HCT116 (cell line): ENCODE measurements at regions not wholly inside any gene's neighbourhood (a gene's known extent, or its start where the extent isn't known, plus 50 kb on each side); places are given as distances from the start of the nearest gene placed in this dataset.

Experiments used
- ATAC-seq: fragments of 200-7000 bp; cut with Tn5 transposase; 2 replicates; pipeline ENCODE4 v1.9.1; 2020; ENCODE audit warnings: mild to moderate bottlenecking, moderate library complexity
- BruUV-seq: library from RNA; stranded (reverse); fragments of 400-500 nt; replicated peaks from 2 replicates; lab custom pipeline; 2021; lab: Mats Ljungman, UMichigan
- CTCF ChIA-PET: fragments of 300-600 bp; sonication (Branson Sonifier 250); formaldehyde crosslinking; loops from one replicate; lab custom pipeline; 2021; ENCODE audit warnings: antibody characterized with exemption; lab: Charles Lee
- POLR2A ChIA-PET: fragments of 300-600, 350-600 bp; sonication (Branson Sonifier 250); formaldehyde crosslinking; loops from one replicate; lab custom pipeline; 2021; ENCODE audit warnings: antibody characterized with exemption; lab: Charles Lee
- RAD21 ChIA-PET, 2 experiments: fragments of 300-600 bp; sonication (Branson Sonifier 250); formaldehyde crosslinking; loops; one replicate each; lab custom pipeline; 2023; ENCODE audit warnings: low total read pairs in 2 of 2; ENCODE audit not compliant: uncharacterized antibody in 2 of 2, unreplicated experiment in 2 of 2, low non-redundant PET in 1 of 2; lab: Charles Lee
- DNase-seq: peaks from one replicate; pipeline ENCODE4 v3.0.0-alpha.2; 2010; ENCODE audit warnings: low read depth, low spot score
- H2AFZ ChIP-seq: fragments of 200-600 bp; shearing (Covaris generic), sonication (generic); 2 replicates; pipeline ENCODE4 v1.6.1; 2017; ENCODE audit warnings: low read depth, mixed run types, mixed read lengths, antibody characterized with exemption, low read length; ENCODE audit not compliant: poor library complexity, severe bottlenecking
- H3K27ac ChIP-seq: 2 replicates; pipeline ENCODE4 v1.5.1; 2012; ENCODE audit warnings: low read depth, low read length
- H3K27me3 ChIP-seq: fragments of 200-600 bp; sonication (generic); 2 replicates; pipeline ENCODE4 v1.6.1; 2016; ENCODE audit warnings: mixed run types, low read length, mixed read lengths; ENCODE audit not compliant: insufficient read depth
- H3K36me3 ChIP-seq, 2 experiments: fragments of 200-500 bp in 1 of 2; fragments of 200-600 bp in 1 of 2; sonication (Bioruptor generic) in 1 of 2; sonication (generic) in 1 of 2; 2 replicates each; pipeline versions ENCODE4 v1.5.1 to v1.6.1; 2014 to 2016; ENCODE audit warnings: low read length in 2 of 2, inconsistent platforms in 1 of 2, mixed read lengths in 1 of 2, mixed run types in 1 of 2; ENCODE audit not compliant: insufficient read depth in 2 of 2, control insufficient read depth in 1 of 2
- H3K4me1 ChIP-seq, 2 experiments: fragments of 200-600 bp in 1 of 2; sonication (generic) in 1 of 2; 2 replicates each; pipeline versions ENCODE4 v1.5.1 to v1.6.1; 2012 to 2017; ENCODE audit warnings: low read length in 2 of 2, inconsistent platforms in 1 of 2, mild to moderate bottlenecking in 1 of 2, mixed read lengths in 1 of 2, mixed run types in 1 of 2, moderate library complexity in 1 of 2; ENCODE audit not compliant: insufficient read depth in 2 of 2, control insufficient read depth in 1 of 2
- H3K4me2 ChIP-seq: fragments of 200-600 bp; sonication (generic); 2 replicates; pipeline ENCODE4 v1.6.1; 2017; ENCODE audit warnings: mixed run types, low read length, mixed read lengths
- H3K4me3 ChIP-seq, 2 experiments: fragments of 200-600 bp in 1 of 2; sonication (generic) in 1 of 2; replicated peaks in 1 of 2; 2 replicates each; pipeline ENCODE4 v1.5.1; 2011 to 2016; ENCODE audit warnings: low read length in 2 of 2, control low read depth in 1 of 2, low read depth in 1 of 2, mild to moderate bottlenecking in 1 of 2, mixed read lengths in 1 of 2, mixed run types in 1 of 2
- H3K79me2 ChIP-seq: fragments of 200-600 bp; sonication (generic); 2 replicates; pipeline ENCODE4 v1.6.1; 2017; ENCODE audit warnings: mild to moderate bottlenecking, mixed run types, low read length, moderate library complexity, mixed read lengths; ENCODE audit not compliant: insufficient read depth
- H3K9ac ChIP-seq: fragments of 200-600 bp; sonication (generic); 2 replicates; pipeline ENCODE4 v1.6.1; 2016; ENCODE audit warnings: low read length, mixed read lengths
- H3K9me2 ChIP-seq: fragments of 200-600 bp; sonication (generic), shearing (Covaris generic); 2 replicates; pipeline ENCODE4 v1.6.1; 2017; ENCODE audit warnings: mixed run types, mild to moderate bottlenecking, moderate library complexity; ENCODE audit not compliant: insufficient read depth
- H3K9me3 ChIP-seq, 2 experiments: fragments of 200-500 bp in 1 of 2; fragments of 200-600 bp in 1 of 2; sonication (Bioruptor generic) in 1 of 2; sonication (generic) in 1 of 2; 2 replicates each; pipeline ENCODE4 v1.6.1; 2014 to 2017; ENCODE audit warnings: low read length in 2 of 2, mixed read lengths in 2 of 2, inconsistent platforms in 1 of 2, low read depth in 1 of 2, mild to moderate bottlenecking in 1 of 2, mixed run types in 1 of 2, moderate library complexity in 1 of 2; ENCODE audit not compliant: control insufficient read depth in 1 of 2, insufficient read depth in 1 of 2
- H4K20me1 ChIP-seq: fragments of 200-600 bp; sonication (generic), shearing (Covaris generic); 2 replicates; pipeline ENCODE4 v1.6.1; 2017; ENCODE audit warnings: mixed run types, mild to moderate bottlenecking, moderate library complexity; ENCODE audit not compliant: insufficient read depth
- ATF3 ChIP-seq: IDR thresholded peaks from 2 replicates; pipeline ENCODE4 v1.6.1; 2012
- CBX3 ChIP-seq: IDR thresholded peaks from 2 replicates; pipeline ENCODE4 v1.6.1; 2012; ENCODE audit warnings: low read depth
- CEBPB ChIP-seq: IDR thresholded peaks from 2 replicates; pipeline ENCODE4 v1.6.1; 2012; ENCODE audit warnings: low read depth
- CTCF ChIP-seq, 3 experiments: fragments of 200-600 bp in 1 of 3; sonication (generic) in 1 of 3; IDR thresholded peaks in 2 of 3; conservative IDR thresholded peaks in 1 of 3; 2 replicates each; pipeline ENCODE4 v1.5.1; 2012 to 2017; ENCODE audit warnings: low read depth in 2 of 3, low read length in 2 of 3, antibody characterized with exemption in 1 of 3, borderline replicate concordance in 1 of 3, control low read depth in 1 of 3, mild to moderate bottlenecking in 1 of 3, mixed read lengths in 1 of 3, mixed run types in 1 of 3, moderate library complexity in 1 of 3; ENCODE audit not compliant: insufficient read depth in 1 of 3
- EGR1 ChIP-seq: IDR thresholded peaks from 2 replicates; pipeline ENCODE4 v1.6.1; 2012; ENCODE audit warnings: low read depth
- ELF1 ChIP-seq: IDR thresholded peaks from 2 replicates; pipeline ENCODE4 v1.6.1; 2012; ENCODE audit warnings: low read depth, borderline replicate concordance
- EZH2phosphoT487 ChIP-seq: fragments of 200-600 bp; IDR thresholded peaks from 2 replicates; pipeline ENCODE4 v1.6.1; 2018; ENCODE audit warnings: antibody characterized with exemption, borderline replicate concordance
- FOSL1 ChIP-seq: IDR thresholded peaks from 2 replicates; pipeline ENCODE4 v1.6.1; 2012; ENCODE audit warnings: low read depth
- JUND ChIP-seq: IDR thresholded peaks from 2 replicates; pipeline ENCODE4 v1.6.1; 2012
- MAX ChIP-seq: IDR thresholded peaks from 2 replicates; pipeline ENCODE4 v1.6.1; 2012
- POLR2AphosphoS5 ChIP-seq: IDR thresholded peaks from 2 replicates; pipeline ENCODE4 v1.6.1; 2011; ENCODE audit warnings: mild to moderate bottlenecking, low read depth, low read length, moderate library complexity
- REST ChIP-seq: IDR thresholded peaks from 2 replicates; pipeline ENCODE4 v1.6.1; 2012; ENCODE audit warnings: low read depth
- SIN3A ChIP-seq: IDR thresholded peaks from 2 replicates; pipeline ENCODE4 v1.6.1; 2012; ENCODE audit warnings: low read depth
- SP1 ChIP-seq: IDR thresholded peaks from 2 replicates; pipeline ENCODE4 v1.6.1; 2012; ENCODE audit warnings: low read depth
- TCF7L2 ChIP-seq: IDR thresholded peaks from 2 replicates; pipeline ENCODE4 v1.7.0; 2011; ENCODE audit warnings: borderline replicate concordance, inconsistent platforms; ENCODE audit not compliant: insufficient read depth, insufficient read length; ENCODE audit errors: extremely low read depth
- YY1 ChIP-seq: IDR thresholded peaks from 2 replicates; pipeline ENCODE4 v1.6.1; 2011; ENCODE audit warnings: low read length, low read depth, moderate library complexity, mild to moderate bottlenecking; ENCODE audit not compliant: insufficient replicate concordance; ENCODE audit errors: extremely low read depth
- ZBTB33 ChIP-seq: IDR thresholded peaks from 2 replicates; pipeline ENCODE4 v1.6.1; 2011; ENCODE audit warnings: mild to moderate bottlenecking, low read length, moderate library complexity; ENCODE audit not compliant: insufficient replicate concordance; ENCODE audit errors: extremely low read depth
- ZFX ChIP-seq: fragments of 450-650 bp; IDR thresholded peaks from 2 replicates; pipeline ENCODE4 v1.6.1; 2017
- ZNF274 ChIP-seq: fragments of 200-500 bp; sonication (Bioruptor generic); IDR thresholded peaks from 2 replicates; pipeline ENCODE4 v1.6.1; 2014; ENCODE audit warnings: mild to moderate bottlenecking, low read depth, low read length, inconsistent platforms
- intact Hi-C: fragments of 100-400 bp; cut with micrococcal nuclease; formaldehyde crosslinking; loops from 2 replicates; pipeline ENCODE4 v1.10.0; 2022

GRCh38 chr3:72439321-72440183 lies 408.7 kb downstream of the SHQ1 start:
- Histone ChIP-seq H3K4me3 (no peak overlapping the region), H4K20me1 (peaks cover 13% of the 10 kb centered on the region; the same call in 1 of the 2 replicates), H2AFZ (no peak overlapping the region), H3K79me2 (peaks cover 99% of the 10 kb centered on the region), H3K9me3 (no peaks in the 10 kb centered on the region), H3K27me3 (no peaks in the 10 kb centered on the region), H3K36me3 (peaks cover 0 to 5% of the 10 kb centered on the region in 2 experiments; a peak in 1 of 4 replicates), H3K27ac (no peak overlapping the region), H3K4me1 (no peaks in the 10 kb centered on the region), H3K4me2 (no peak overlapping the region), H3K9me2 (no peaks in the 10 kb centered on the region), H3K9ac (no peak overlapping the region)
- intact Hi-C loops = loop anchor here (10.0 kb wide), 1 partner anchor 375 kb away; no protein-coding TSS in a partner anchor
- ATAC-seq (no peak), DNase-seq (no peak)
- no TSS peak for BruUV-seq
- ChIA-PET CTCF (no interaction called here), RAD21 (no interaction called here), POLR2A (no interaction called here)
- TF ChIP-seq CEBPB = no peak
- TF ChIP-seq ELF1 = no peak
- no peak for TF ChIP-seq EZH2phosphoT487
- no peak for TF ChIP-seq ZFX
- no peak for TF ChIP-seq MAX
- TF ChIP-seq REST = no peak
- TF ChIP-seq CBX3 = no peak
- no peak for TF ChIP-seq EGR1
- no peak for TF ChIP-seq JUND
- no peak for TF ChIP-seq FOSL1
- no peak for TF ChIP-seq ZNF274
- no peak for TF ChIP-seq ZBTB33
- TF ChIP-seq YY1 = no peak
- no peak for TF ChIP-seq SIN3A
- TF ChIP-seq TCF7L2 = no peak
- TF ChIP-seq SP1 = no peak
- TF ChIP-seq CTCF (IDR thresholded peaks at IDR 0.05 in 2 of 3, conservative IDR thresholded peaks at IDR 0.05 in 1 of 3; ENCODE audit: borderline replicate concordance in 1 of 3, insufficient read depth in 1 of 3, low read depth in 2 of 3, low read length in 2 of 3) = no peak
- no peak for TF ChIP-seq ATF3
- no peak for TF ChIP-seq POLR2AphosphoS5
